CD14-positive monocyte (primary cell): ENCODE measurements at regions not wholly inside any gene's neighbourhood (a gene's known extent, or its start where the extent isn't known, plus 50 kb on each side); places are given as distances from the start of the nearest gene placed in this dataset.

ENCODE experiments used
- DNase-seq, 3 donors: peaks; one replicate each; pipeline ENCODE4 v3.0.0-alpha.2; 2011 to 2022
- H2AFZ ChIP-seq: 2 replicates; pipeline ENCODE4 v1.6.0; 2012; ENCODE audit warnings: mild to moderate bottlenecking, low read depth, low read length, inconsistent platforms; ENCODE audit not compliant: insufficient read depth, poor library complexity, severe bottlenecking
- H3K27ac ChIP-seq, 2 donors: 1 replicate in 1 of 2; 2 replicates in 1 of 2; pipeline ENCODE4 v1.5.1; 2012 to 2013; ENCODE audit warnings: low read length in 2 of 2, control low read depth in 1 of 2, inconsistent platforms in 1 of 2, low read depth in 1 of 2, mild to moderate bottlenecking in 1 of 2
- H3K27me3 ChIP-seq, 2 donors: one replicate each; pipeline versions ENCODE4 v1.6.0 to v1.6.1; 2011 to 2013; ENCODE audit warnings: low read length in 2 of 2; ENCODE audit not compliant: control insufficient read depth in 2 of 2, insufficient read depth in 2 of 2
- H3K36me3 ChIP-seq, 2 donors: replicated peaks in 1 of 2; 1 replicate in 1 of 2; 2 replicates in 1 of 2; pipeline versions ENCODE4 v1.5.1 to v1.6.1; 2012 to 2013; ENCODE audit warnings: low read length in 2 of 2, control low read depth in 1 of 2, inconsistent platforms in 1 of 2, mild to moderate bottlenecking in 1 of 2; ENCODE audit not compliant: insufficient read depth in 2 of 2, control insufficient read depth in 1 of 2
- H3K4me1 ChIP-seq, 2 donors: 1 replicate in 1 of 2; 2 replicates in 1 of 2; pipeline versions ENCODE4 v1.5.1 to v1.6.1; 2012 to 2013; ENCODE audit warnings: low read length in 2 of 2, control low read depth in 1 of 2, inconsistent platforms in 1 of 2, mild to moderate bottlenecking in 1 of 2, moderate library complexity in 1 of 2; ENCODE audit not compliant: insufficient read depth in 2 of 2, control insufficient read depth in 1 of 2
- H3K4me2 ChIP-seq: replicated peaks from 2 replicates; pipeline ENCODE3; 2012; ENCODE audit warnings: low read length, moderate library complexity, mild to moderate bottlenecking; ENCODE audit not compliant: poor library complexity, severe bottlenecking; ENCODE audit errors: extremely low read depth
- H3K4me3 ChIP-seq, 3 experiments: fragments of 200-600 bp in 1 of 3; sonication (generic) in 1 of 3; replicated peaks in 1 of 3; 1 replicate in 2 of 3; 2 replicates in 1 of 3; pipeline ENCODE4 v1.5.1; 2011 to 2013; ENCODE audit warnings: low read length in 3 of 3, mild to moderate bottlenecking in 3 of 3, control low read depth in 2 of 3, low read depth in 2 of 3, inconsistent platforms in 1 of 3, moderate library complexity in 1 of 3
- H3K79me2 ChIP-seq: 2 replicates; pipeline ENCODE4 v1.6.0; 2012; ENCODE audit warnings: mild to moderate bottlenecking, control low read depth, inconsistent platforms, low read length, moderate library complexity; ENCODE audit not compliant: insufficient read depth
- H3K9ac ChIP-seq: 2 replicates; pipeline ENCODE4 v1.6.0; 2017; ENCODE audit warnings: low read length, mild to moderate bottlenecking; ENCODE audit not compliant: insufficient read depth, poor library complexity, severe bottlenecking
- H3K9me3 ChIP-seq, 2 donors: replicated peaks in 1 of 2; 1 replicate in 1 of 2; 2 replicates in 1 of 2; pipeline versions ENCODE4 v1.5.1 to v1.6.1; 2012 to 2013; ENCODE audit warnings: low read length in 2 of 2, control low read depth in 1 of 2; ENCODE audit not compliant: control insufficient read depth in 1 of 2, insufficient read depth in 1 of 2
- H4K20me1 ChIP-seq: 2 replicates; pipeline ENCODE4 v1.6.0; 2012; ENCODE audit warnings: mild to moderate bottlenecking, low read length, control low read depth, moderate library complexity; ENCODE audit not compliant: insufficient read depth
- H3K27ac Mint-ChIP-seq, 7 donors: one replicate each; pipeline ENCODE4 v1.8.0; 2020; ENCODE audit warnings: mild to moderate bottlenecking in 7 of 7, mixed read lengths in 7 of 7, moderate library complexity in 6 of 7, inconsistent platforms in 2 of 7
- H3K27me3 Mint-ChIP-seq, 3 donors: one replicate each; pipeline ENCODE4 v1.8.0; 2021 to 2022; ENCODE audit warnings: low read depth in 3 of 3, mild to moderate bottlenecking in 3 of 3, mixed read lengths in 3 of 3, moderate library complexity in 3 of 3, inconsistent platforms in 1 of 3
- H3K36me3 Mint-ChIP-seq, 2 donors: one replicate each; pipeline ENCODE4 v1.8.0; 2020; ENCODE audit warnings: mixed read lengths in 2 of 2, inconsistent platforms in 1 of 2, mild to moderate bottlenecking in 1 of 2
- H3K4me1 Mint-ChIP-seq: one replicate; pipeline ENCODE4 v1.8.0; 2020; ENCODE audit warnings: mild to moderate bottlenecking, mixed read lengths
- H3K4me3 Mint-ChIP-seq, 2 donors: one replicate each; pipeline ENCODE4 v1.8.0; 2020; ENCODE audit warnings: mild to moderate bottlenecking in 2 of 2, mixed read lengths in 2 of 2, moderate library complexity in 1 of 2
- H3K9me3 Mint-ChIP-seq, 7 donors: one replicate each; pipeline ENCODE4 v1.8.0; 2020 to 2022; ENCODE audit warnings: mixed read lengths in 7 of 7, mild to moderate bottlenecking in 6 of 7, moderate library complexity in 6 of 7, inconsistent platforms in 2 of 7
- WGBS: methylation state at CpG from one replicate; pipeline ENCODE4 v1.1.5; 2013; ENCODE audit warnings: missing lambda C conversion rate; ENCODE audit not compliant: insufficient coverage; 5-methylcytosine and 5-hydroxymethylcytosine counted together
- intact Hi-C, 2 donors: fragments of 100-400 bp; cut with micrococcal nuclease; formaldehyde crosslinking; loops; one replicate each; pipeline versions ENCODE4 v1.15.0 to v1.15.1; 2023
- TF ChIP-seq, protein P1 (sequence below): fragments of 200-600 bp; IDR thresholded peaks from one replicate; pipeline ENCODE4 v1.8.0; 2022; ENCODE audit warnings: antibody characterized with exemption, mild to moderate bottlenecking

GRCh38 chr9:2291980-2292704 lies 277.0 kb downstream of the SMARCA2 start:
- H3K79me2 ChIP-seq = no peaks in the 10 kb centered on the region
- no peaks in the 10 kb centered on the region for H3K27me3 ChIP-seq
- 86% methylated on average over 6 of the region's 8 CpGs for WGBS
- DNase-seq = no peak
- Mint-ChIP-seq H3K27me3 (peaks cover 0 to 10% (median 4%) of the 10 kb centered on the region in 3 donors), H3K4me1 (no peaks in the 10 kb centered on the region), H3K4me3 (no peak overlapping the region), H3K9me3 (peaks cover 0 to 6% (median 4%) of the 10 kb centered on the region in 7 donors), H3K27ac (no peak overlapping the region), H3K36me3 (no peaks in the 10 kb centered on the region)
- no peak overlapping the region for H3K4me3 ChIP-seq
- H3K27ac ChIP-seq = no peak overlapping the region
- intact Hi-C loops = no loop called here
- no peaks in the 10 kb centered on the region for H3K9me3 ChIP-seq
- H3K4me2 ChIP-seq = no peak overlapping the region
- no peak overlapping the region for H3K9ac ChIP-seq
- no peaks in the 10 kb centered on the region for H3K36me3 ChIP-seq
- TF ChIP-seq, protein P1, sequence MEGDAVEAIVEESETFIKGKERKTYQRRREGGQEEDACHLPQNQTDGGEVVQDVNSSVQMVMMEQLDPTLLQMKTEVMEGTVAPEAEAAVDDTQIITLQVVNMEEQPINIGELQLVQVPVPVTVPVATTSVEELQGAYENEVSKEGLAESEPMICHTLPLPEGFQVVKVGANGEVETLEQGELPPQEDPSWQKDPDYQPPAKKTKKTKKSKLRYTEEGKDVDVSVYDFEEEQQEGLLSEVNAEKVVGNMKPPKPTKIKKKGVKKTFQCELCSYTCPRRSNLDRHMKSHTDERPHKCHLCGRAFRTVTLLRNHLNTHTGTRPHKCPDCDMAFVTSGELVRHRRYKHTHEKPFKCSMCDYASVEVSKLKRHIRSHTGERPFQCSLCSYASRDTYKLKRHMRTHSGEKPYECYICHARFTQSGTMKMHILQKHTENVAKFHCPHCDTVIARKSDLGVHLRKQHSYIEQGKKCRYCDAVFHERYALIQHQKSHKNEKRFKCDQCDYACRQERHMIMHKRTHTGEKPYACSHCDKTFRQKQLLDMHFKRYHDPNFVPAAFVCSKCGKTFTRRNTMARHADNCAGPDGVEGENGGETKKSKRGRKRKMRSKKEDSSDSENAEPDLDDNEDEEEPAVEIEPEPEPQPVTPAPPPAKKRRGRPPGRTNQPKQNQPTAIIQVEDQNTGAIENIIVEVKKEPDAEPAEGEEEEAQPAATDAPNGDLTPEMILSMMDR = no peak
- no peaks in the 10 kb centered on the region for H4K20me1 ChIP-seq
- H3K4me1 ChIP-seq = peaks cover 0 to 6% of the 10 kb centered on the region in 2 donors
- H2AFZ ChIP-seq = no peak overlapping the region

GRCh38 chr9:2292733-2293132 lies 277.6 kb downstream of the SMARCA2 start:
- Histone ChIP-seq H4K20me1 (no peaks in the 10 kb centered on the region), H3K4me3 (no peak overlapping the region), H3K27me3 (no peaks in the 10 kb centered on the region), H2AFZ (no peak overlapping the region), H3K27ac (no peak overlapping the region), H3K4me2 (no peak overlapping the region), H3K79me2 (no peaks in the 10 kb centered on the region), H3K36me3 (no peaks in the 10 kb centered on the region), H3K9ac (no peak overlapping the region), H3K9me3 (no peaks in the 10 kb centered on the region), H3K4me1 (peaks cover 0 to 6% of the 10 kb centered on the region in 2 donors)
- Mint-ChIP-seq H3K4me3 (no peak overlapping the region), H3K36me3 (no peaks in the 10 kb centered on the region), H3K27ac (no peak overlapping the region), H3K4me1 (no peaks in the 10 kb centered on the region), H3K9me3 (peaks cover 2 to 10% (median 8%) of the 10 kb centered on the region in 7 donors), H3K27me3 (peaks cover 0 to 6% (median 4%) of the 10 kb centered on the region in 3 donors)
- TF ChIP-seq, protein P1 = no peak
- WGBS = no CpG with 5 or more reads among the region's 2 CpGs
- intact Hi-C loops = no loop called here
- DNase-seq = no peak
